HCT116 (cell line): ENCODE measurements at regions not wholly inside any gene's neighbourhood (a gene's known extent, or its start where the extent isn't known, plus 50 kb on each side); places are given as distances from the start of the nearest gene placed in this dataset.

Experiments
- ATAC-seq: fragments of 200-7000 bp; cut with Tn5 transposase; 2 replicates; pipeline ENCODE4 v1.9.1; 2020; ENCODE audit warnings: mild to moderate bottlenecking, moderate library complexity
- BruUV-seq: library from RNA; stranded (reverse); fragments of 400-500 nt; replicated peaks from 2 replicates; lab custom pipeline; 2021; lab: Mats Ljungman, UMichigan
- CTCF ChIA-PET: fragments of 300-600 bp; sonication (Branson Sonifier 250); formaldehyde crosslinking; loops from one replicate; lab custom pipeline; 2021; ENCODE audit warnings: antibody characterized with exemption; lab: Charles Lee
- POLR2A ChIA-PET: fragments of 300-600, 350-600 bp; sonication (Branson Sonifier 250); formaldehyde crosslinking; loops from one replicate; lab custom pipeline; 2021; ENCODE audit warnings: antibody characterized with exemption; lab: Charles Lee
- RAD21 ChIA-PET, 2 experiments: fragments of 300-600 bp; sonication (Branson Sonifier 250); formaldehyde crosslinking; loops; one replicate each; lab custom pipeline; 2023; ENCODE audit warnings: low total read pairs in 2 of 2; ENCODE audit not compliant: uncharacterized antibody in 2 of 2, unreplicated experiment in 2 of 2, low non-redundant PET in 1 of 2; lab: Charles Lee
- DNase-seq: peaks from one replicate; pipeline ENCODE4 v3.0.0-alpha.2; 2010; ENCODE audit warnings: low read depth, low spot score
- H2AFZ ChIP-seq: fragments of 200-600 bp; shearing (Covaris generic), sonication (generic); 2 replicates; pipeline ENCODE4 v1.6.1; 2017; ENCODE audit warnings: low read depth, mixed run types, mixed read lengths, antibody characterized with exemption, low read length; ENCODE audit not compliant: poor library complexity, severe bottlenecking
- H3K27ac ChIP-seq: 2 replicates; pipeline ENCODE4 v1.5.1; 2012; ENCODE audit warnings: low read depth, low read length
- H3K27me3 ChIP-seq: fragments of 200-600 bp; sonication (generic); 2 replicates; pipeline ENCODE4 v1.6.1; 2016; ENCODE audit warnings: mixed run types, low read length, mixed read lengths; ENCODE audit not compliant: insufficient read depth
- H3K36me3 ChIP-seq, 2 experiments: fragments of 200-500 bp in 1 of 2; fragments of 200-600 bp in 1 of 2; sonication (Bioruptor generic) in 1 of 2; sonication (generic) in 1 of 2; 2 replicates each; pipeline versions ENCODE4 v1.5.1 to v1.6.1; 2014 to 2016; ENCODE audit warnings: low read length in 2 of 2, inconsistent platforms in 1 of 2, mixed read lengths in 1 of 2, mixed run types in 1 of 2; ENCODE audit not compliant: insufficient read depth in 2 of 2, control insufficient read depth in 1 of 2
- H3K4me1 ChIP-seq, 2 experiments: fragments of 200-600 bp in 1 of 2; sonication (generic) in 1 of 2; 2 replicates each; pipeline versions ENCODE4 v1.5.1 to v1.6.1; 2012 to 2017; ENCODE audit warnings: low read length in 2 of 2, inconsistent platforms in 1 of 2, mild to moderate bottlenecking in 1 of 2, mixed read lengths in 1 of 2, mixed run types in 1 of 2, moderate library complexity in 1 of 2; ENCODE audit not compliant: insufficient read depth in 2 of 2, control insufficient read depth in 1 of 2
- H3K4me2 ChIP-seq: fragments of 200-600 bp; sonication (generic); 2 replicates; pipeline ENCODE4 v1.6.1; 2017; ENCODE audit warnings: mixed run types, low read length, mixed read lengths
- H3K4me3 ChIP-seq, 2 experiments: fragments of 200-600 bp in 1 of 2; sonication (generic) in 1 of 2; replicated peaks in 1 of 2; 2 replicates each; pipeline ENCODE4 v1.5.1; 2011 to 2016; ENCODE audit warnings: low read length in 2 of 2, control low read depth in 1 of 2, low read depth in 1 of 2, mild to moderate bottlenecking in 1 of 2, mixed read lengths in 1 of 2, mixed run types in 1 of 2
- H3K79me2 ChIP-seq: fragments of 200-600 bp; sonication (generic); 2 replicates; pipeline ENCODE4 v1.6.1; 2017; ENCODE audit warnings: mild to moderate bottlenecking, mixed run types, low read length, moderate library complexity, mixed read lengths; ENCODE audit not compliant: insufficient read depth
- H3K9ac ChIP-seq: fragments of 200-600 bp; sonication (generic); 2 replicates; pipeline ENCODE4 v1.6.1; 2016; ENCODE audit warnings: low read length, mixed read lengths
- H3K9me2 ChIP-seq: fragments of 200-600 bp; sonication (generic), shearing (Covaris generic); 2 replicates; pipeline ENCODE4 v1.6.1; 2017; ENCODE audit warnings: mixed run types, mild to moderate bottlenecking, moderate library complexity; ENCODE audit not compliant: insufficient read depth
- H3K9me3 ChIP-seq, 2 experiments: fragments of 200-500 bp in 1 of 2; fragments of 200-600 bp in 1 of 2; sonication (Bioruptor generic) in 1 of 2; sonication (generic) in 1 of 2; 2 replicates each; pipeline ENCODE4 v1.6.1; 2014 to 2017; ENCODE audit warnings: low read length in 2 of 2, mixed read lengths in 2 of 2, inconsistent platforms in 1 of 2, low read depth in 1 of 2, mild to moderate bottlenecking in 1 of 2, mixed run types in 1 of 2, moderate library complexity in 1 of 2; ENCODE audit not compliant: control insufficient read depth in 1 of 2, insufficient read depth in 1 of 2
- H4K20me1 ChIP-seq: fragments of 200-600 bp; sonication (generic), shearing (Covaris generic); 2 replicates; pipeline ENCODE4 v1.6.1; 2017; ENCODE audit warnings: mixed run types, mild to moderate bottlenecking, moderate library complexity; ENCODE audit not compliant: insufficient read depth
- EGR1 ChIP-seq: IDR thresholded peaks from 2 replicates; pipeline ENCODE4 v1.6.1; 2012; ENCODE audit warnings: low read depth
- ELF1 ChIP-seq: IDR thresholded peaks from 2 replicates; pipeline ENCODE4 v1.6.1; 2012; ENCODE audit warnings: low read depth, borderline replicate concordance
- EZH2 ChIP-seq: fragments of 200-600 bp; sonication (generic); IDR thresholded peaks from 2 replicates; pipeline ENCODE4 v1.6.1; 2017; ENCODE audit warnings: antibody characterized with exemption, mixed run types
- EZH2phosphoT487 ChIP-seq: fragments of 200-600 bp; IDR thresholded peaks from 2 replicates; pipeline ENCODE4 v1.6.1; 2018; ENCODE audit warnings: antibody characterized with exemption, borderline replicate concordance
- FOSL1 ChIP-seq: IDR thresholded peaks from 2 replicates; pipeline ENCODE4 v1.6.1; 2012; ENCODE audit warnings: low read depth
- JUND ChIP-seq: IDR thresholded peaks from 2 replicates; pipeline ENCODE4 v1.6.1; 2012
- MAX ChIP-seq: IDR thresholded peaks from 2 replicates; pipeline ENCODE4 v1.6.1; 2012
- POLR2AphosphoS5 ChIP-seq: IDR thresholded peaks from 2 replicates; pipeline ENCODE4 v1.6.1; 2011; ENCODE audit warnings: mild to moderate bottlenecking, low read depth, low read length, moderate library complexity
- REST ChIP-seq: IDR thresholded peaks from 2 replicates; pipeline ENCODE4 v1.6.1; 2012; ENCODE audit warnings: low read depth
- SIN3A ChIP-seq: IDR thresholded peaks from 2 replicates; pipeline ENCODE4 v1.6.1; 2012; ENCODE audit warnings: low read depth
- SP1 ChIP-seq: IDR thresholded peaks from 2 replicates; pipeline ENCODE4 v1.6.1; 2012; ENCODE audit warnings: low read depth
- SRF ChIP-seq: IDR thresholded peaks from 2 replicates; pipeline ENCODE4 v1.6.1; 2012; ENCODE audit warnings: low read depth
- TCF7L2 ChIP-seq: IDR thresholded peaks from 2 replicates; pipeline ENCODE4 v1.7.0; 2011; ENCODE audit warnings: borderline replicate concordance, inconsistent platforms; ENCODE audit not compliant: insufficient read depth, insufficient read length; ENCODE audit errors: extremely low read depth
- ZBTB33 ChIP-seq: IDR thresholded peaks from 2 replicates; pipeline ENCODE4 v1.6.1; 2011; ENCODE audit warnings: mild to moderate bottlenecking, low read length, moderate library complexity; ENCODE audit not compliant: insufficient replicate concordance; ENCODE audit errors: extremely low read depth
- ZFX ChIP-seq: fragments of 450-650 bp; IDR thresholded peaks from 2 replicates; pipeline ENCODE4 v1.6.1; 2017
- intact Hi-C: fragments of 100-400 bp; cut with micrococcal nuclease; formaldehyde crosslinking; loops from 2 replicates; pipeline ENCODE4 v1.10.0; 2022

- ChIA-PET POLR2A (no interaction called here), RAD21 (interaction anchor here in 1 of 2 experiments (1.5 kb wide), 1 partner anchor 25 kb away, joined by 3 read pairs; no protein-coding TSS in a partner anchor), CTCF (interaction anchor here (1.3 to 1.5 kb wide), 2 partner anchors 25 to 226 kb away, joined by 7 to 9 read pairs; no protein-coding TSS in a partner anchor)
- Histone ChIP-seq H3K36me3 (no peaks in the 10 kb centered on the region), H3K27ac (no peak overlapping the region), H3K79me2 (no peaks in the 10 kb centered on the region), H3K4me3 (peak overlapping the region; percentile 44 to 53), H3K27me3 (no peaks in the 10 kb centered on the region), H3K4me2 (peak overlapping the region; percentile 89), H2AFZ (no peak overlapping the region), H3K9me3 (no peaks in the 10 kb centered on the region), H4K20me1 (no peaks in the 10 kb centered on the region), H3K9ac (no peak overlapping the region; the same call in 1 of the 2 replicates), H3K9me2 (no peaks in the 10 kb centered on the region), H3K4me1 (peaks cover 0 to 16% of the 10 kb centered on the region in 2 experiments; a peak in 3 of 4 replicates)
- no TSS peak for BruUV-seq
- TF ChIP-seq FOSL1 (no peak), ELF1 (no peak), EGR1 (no peak), TCF7L2 (no peak), JUND (no peak), ZBTB33 (no peak), REST (no peak), MAX (no peak), EZH2phosphoT487 (no peak), EZH2 (no peak), SIN3A (no peak), SRF (no peak), ZFX (no peak), SP1 (no peak), POLR2AphosphoS5 (no peak)
- no peak for DNase-seq
- intact Hi-C loops, result no loop called here
- no peak for ATAC-seq
Measured at GRCh38 chr9:6079386-6079785, 64.0 kb upstream of the RANBP6 start.
